OCI-M1 (cell line): ENCODE measurements at regions not wholly inside any gene's neighbourhood (a gene's known extent, or its start where the extent isn't known, plus 50 kb on each side); places are given as distances from the start of the nearest gene placed in this dataset.
"Not testable (repeated sequence)": the region's sequence is repeated elsewhere in the genome, so short reads cannot be mapped to it uniquely, and the experiment has no call there.

ENCODE experiments used
- DNase-seq: peaks from one replicate; lab custom pipeline; 2025; lab: John Stamatoyannopoulos, UW

- DNase-seq = no peak
Observed at GRCh38 chr5:118468085-118468484, 520.3 kb downstream of the DTWD2 start.

GRCh38 chr5:118467103-118467502 is 521.2 kb downstream of the DTWD2 start:
- no peak for DNase-seq

GRCh38 chr5:118466418-118466817 is 521.9 kb downstream of the DTWD2 start:
- DNase-seq = no peak

GRCh38 chr5:118462276-118462675 is 526.1 kb downstream of the DTWD2 start:
- DNase-seq = not testable (repeated sequence)

GRCh38 chr5:118461436-118461835 is 526.9 kb downstream of the DTWD2 start:
- no peak for DNase-seq

GRCh38 chr5:118459490-118459889 is 528.9 kb downstream of the DTWD2 start:
- DNase-seq = no peak

- DNase-seq = no peak
Observed at GRCh38 chr5:118456085-118456484, 532.3 kb downstream of the DTWD2 start.

GRCh38 chr5:118451697-118452247 is 536.6 kb downstream of the DTWD2 start:
- DNase-seq = no peak

GRCh38 chr5:118450554-118451332 is 537.6 kb downstream of the DTWD2 start:
- DNase-seq = no peak

GRCh38 chr5:118447350-118447749 is 541.0 kb downstream of the DTWD2 start:
- no peak for DNase-seq

- no peak for DNase-seq
Observed at GRCh38 chr5:118441956-118442355, 546.4 kb downstream of the DTWD2 start.

GRCh38 chr5:118441034-118441433 is 547.3 kb downstream of the DTWD2 start:
- DNase-seq = no peak

GRCh38 chr5:118440496-118440895 is 547.9 kb downstream of the DTWD2 start:
- no peak for DNase-seq

GRCh38 chr5:118439831-118440230 is 548.5 kb downstream of the DTWD2 start:
- no peak for DNase-seq

- no peak for DNase-seq
Observed at GRCh38 chr5:118435131-118435530, 553.2 kb downstream of the DTWD2 start.

- DNase-seq = no peak
Observed at GRCh38 chr5:118434522-118434921, 553.8 kb downstream of the DTWD2 start.

- no peak for DNase-seq
Observed at GRCh38 chr5:118430076-118430475, 558.3 kb downstream of the DTWD2 start.

GRCh38 chr5:118407958-118408357 is 580.4 kb downstream of the DTWD2 start:
- DNase-seq = no peak

GRCh38 chr5:118405650-118406061 is 582.7 kb downstream of the DTWD2 start:
- no peak for DNase-seq

- DNase-seq = no peak
Observed at GRCh38 chr5:118397236-118397635, 591.1 kb downstream of the DTWD2 start.

- DNase-seq = no peak
Observed at GRCh38 chr5:118392491-118392890, 595.9 kb downstream of the DTWD2 start.

GRCh38 chr5:118382931-118383330 is 605.4 kb downstream of the DTWD2 start:
- not testable (repeated sequence) for DNase-seq

- DNase-seq = no peak
Observed at GRCh38 chr5:118379470-118379869, 608.9 kb downstream of the DTWD2 start.

GRCh38 chr5:118378959-118379358 is 609.4 kb downstream of the DTWD2 start:
- DNase-seq = no peak
